Esophagus muscularis mucosa (tissue), 3 donors: ENCODE measurements at regions not wholly inside any gene's neighbourhood (a gene's known extent, or its start where the extent isn't known, plus 50 kb on each side); places are given as distances from the start of the nearest gene placed in this dataset.

Source experiments
- CTCF ChIP-seq, 3 experiments: fragments of 200-600 bp in 2 of 3; fragments of 450-650 bp in 1 of 3; sonication (generic) in 2 of 3; IDR thresholded peaks; one replicate each; pipeline ENCODE4 v1.5.1; 2017 to 2019; ENCODE audit warnings: antibody characterized with exemption in 3 of 3, mild to moderate bottlenecking in 2 of 3, moderate library complexity in 1 of 3
- POLR2A ChIP-seq: fragments of 450-650 bp; IDR thresholded peaks from one replicate; pipeline ENCODE4 v1.6.1; 2017; ENCODE audit warnings: antibody characterized with exemption, moderate library complexity, mild to moderate bottlenecking, low read depth
- POLR2AphosphoS5 ChIP-seq, 2 donors: sonication (generic); formaldehyde crosslinking; IDR thresholded peaks; one replicate each; pipeline ENCODE4 v1.6.1; 2017; ENCODE audit warnings: antibody characterized with exemption in 2 of 2

DNA sequence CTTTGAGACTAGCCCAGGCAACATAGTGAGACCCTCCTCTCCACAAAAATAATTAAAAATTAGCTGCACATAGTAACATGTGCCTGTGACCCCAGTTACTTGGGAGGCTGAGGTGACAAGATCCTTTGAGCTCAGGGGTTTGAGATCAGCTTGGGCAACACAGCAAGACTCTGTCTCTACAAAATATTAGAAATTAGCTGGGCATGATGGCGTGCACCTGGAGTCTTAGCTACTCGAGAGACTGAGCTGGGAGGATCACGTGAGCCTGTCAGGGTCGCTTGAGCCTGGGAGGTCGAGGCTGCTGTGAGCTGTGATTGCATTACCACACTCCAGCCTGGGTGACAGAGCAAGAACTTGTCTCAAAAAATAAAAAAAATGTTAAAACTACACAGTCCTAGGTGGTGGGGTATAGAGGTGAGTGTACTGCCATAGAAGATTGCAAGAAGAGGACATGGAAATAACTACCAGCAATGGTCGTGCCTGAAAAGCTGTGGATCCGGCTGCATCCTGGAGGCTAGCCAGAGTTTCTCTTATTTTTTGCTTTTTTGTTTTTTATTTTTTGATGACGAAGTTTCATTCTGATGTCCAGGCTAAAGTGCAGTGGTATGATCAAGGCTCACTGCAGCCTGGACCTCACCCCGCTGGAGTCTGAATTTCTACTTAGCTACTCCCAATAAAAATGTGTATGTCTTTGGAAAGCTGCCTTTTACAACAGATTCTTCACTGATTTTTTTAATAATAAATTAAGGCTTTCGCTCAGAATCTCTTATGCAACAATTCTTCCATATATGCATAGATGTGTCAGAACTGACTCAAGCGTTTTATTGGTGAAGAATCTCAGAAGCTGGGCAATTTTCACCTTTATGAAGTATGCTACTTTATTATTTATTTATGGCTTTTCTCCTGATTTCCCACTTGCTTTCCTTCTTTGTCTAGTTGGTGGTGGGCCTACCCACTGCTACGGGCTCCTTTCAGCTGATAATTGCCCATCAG is 393.8 kb downstream of the TSHZ3 start:
- TF ChIP-seq CTCF (IDR thresholded peaks at IDR 0.05): no peak
- no peak for TF ChIP-seq POLR2AphosphoS5 (IDR thresholded peaks at IDR 0.05)
- TF ChIP-seq POLR2A: no peak
